ENCODE measurements at regions not wholly inside any gene's neighbourhood (a gene's known extent, or its start where the extent isn't known, plus 50 kb on each side); places are given as distances from the start of the nearest gene placed in this dataset.

DNA sequence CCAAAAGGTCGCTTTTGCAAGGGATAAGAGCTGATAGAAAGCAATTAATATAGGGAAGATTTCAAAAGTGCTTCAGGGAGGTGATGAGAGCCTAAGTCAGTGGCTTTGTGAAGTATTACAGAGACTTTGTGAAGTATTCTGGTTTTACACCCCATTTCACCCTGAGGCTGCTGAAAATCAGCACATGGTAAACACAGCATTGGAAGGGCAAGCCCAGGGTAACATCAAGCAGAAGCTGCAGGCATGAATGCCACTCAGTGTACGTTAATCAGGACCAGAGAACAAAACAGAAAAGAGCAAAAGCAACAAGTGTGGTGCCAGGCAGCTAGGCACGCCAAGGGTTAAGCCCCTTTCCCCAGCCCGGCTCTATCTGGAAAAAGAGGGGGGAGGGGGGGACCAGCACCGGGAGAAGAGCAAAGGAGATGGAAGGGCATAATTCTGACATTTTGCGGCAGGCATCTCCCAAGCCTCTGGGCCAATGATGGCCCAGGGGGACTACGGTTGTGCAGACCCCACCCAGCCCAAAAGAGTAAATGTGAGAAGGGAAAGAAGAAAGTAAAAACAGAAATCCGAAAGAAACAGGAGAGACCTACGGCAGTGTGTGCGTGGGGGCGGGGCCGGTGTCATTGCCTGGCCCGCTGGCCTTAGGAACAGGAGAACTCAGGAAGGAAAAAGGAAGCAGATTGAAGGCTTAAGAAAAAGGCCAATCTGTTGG lies 58.9 kb downstream of the DHRS2 start:
- H3K9me3 Mint-ChIP-seq (ENCODE audit: unreplicated experiment) = peaks cover 4% of the 10 kb centered on the region
- no peaks in the 10 kb centered on the region for H3K27me3 Mint-ChIP-seq (ENCODE audit: unreplicated experiment)
- TF ChIP-seq, protein P1, sequence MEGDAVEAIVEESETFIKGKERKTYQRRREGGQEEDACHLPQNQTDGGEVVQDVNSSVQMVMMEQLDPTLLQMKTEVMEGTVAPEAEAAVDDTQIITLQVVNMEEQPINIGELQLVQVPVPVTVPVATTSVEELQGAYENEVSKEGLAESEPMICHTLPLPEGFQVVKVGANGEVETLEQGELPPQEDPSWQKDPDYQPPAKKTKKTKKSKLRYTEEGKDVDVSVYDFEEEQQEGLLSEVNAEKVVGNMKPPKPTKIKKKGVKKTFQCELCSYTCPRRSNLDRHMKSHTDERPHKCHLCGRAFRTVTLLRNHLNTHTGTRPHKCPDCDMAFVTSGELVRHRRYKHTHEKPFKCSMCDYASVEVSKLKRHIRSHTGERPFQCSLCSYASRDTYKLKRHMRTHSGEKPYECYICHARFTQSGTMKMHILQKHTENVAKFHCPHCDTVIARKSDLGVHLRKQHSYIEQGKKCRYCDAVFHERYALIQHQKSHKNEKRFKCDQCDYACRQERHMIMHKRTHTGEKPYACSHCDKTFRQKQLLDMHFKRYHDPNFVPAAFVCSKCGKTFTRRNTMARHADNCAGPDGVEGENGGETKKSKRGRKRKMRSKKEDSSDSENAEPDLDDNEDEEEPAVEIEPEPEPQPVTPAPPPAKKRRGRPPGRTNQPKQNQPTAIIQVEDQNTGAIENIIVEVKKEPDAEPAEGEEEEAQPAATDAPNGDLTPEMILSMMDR (IDR thresholded peaks at IDR 0.05; ENCODE audit: partially characterized antibody, unreplicated experiment) = no peak
- H3K27ac Mint-ChIP-seq (ENCODE audit: unreplicated experiment) = no peak overlapping the region
- H3K4me3 Mint-ChIP-seq (ENCODE audit: unreplicated experiment) = no peak overlapping the region
- no peaks in the 10 kb centered on the region for H3K4me1 Mint-ChIP-seq (ENCODE audit: low read depth, unreplicated experiment)
- DNase-seq = peak; percentile 40
- H3K36me3 Mint-ChIP-seq (ENCODE audit: unreplicated experiment) = no peaks in the 10 kb centered on the region

DNA sequence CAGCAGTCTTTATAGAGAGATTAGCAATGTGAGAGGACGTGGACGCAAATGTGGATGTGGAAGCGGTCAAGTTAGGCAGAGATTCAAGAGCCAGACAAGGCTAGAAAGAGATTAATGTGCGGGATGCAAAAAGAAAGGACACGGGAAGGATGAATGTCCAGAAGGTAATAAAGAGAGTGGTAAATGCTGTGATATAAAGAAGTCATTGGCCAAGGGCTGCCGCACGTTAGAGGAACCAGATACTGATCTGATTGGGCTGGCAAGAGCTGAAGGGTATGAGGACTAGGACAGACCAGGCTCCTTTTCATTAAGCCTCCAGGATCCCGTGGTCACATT lies 59.5 kb downstream of the DHRS2 start:
- DNase-seq = no peak
- TF ChIP-seq, protein P1 (IDR thresholded peaks at IDR 0.05; ENCODE audit: partially characterized antibody, unreplicated experiment) = no peak
- Mint-ChIP-seq H3K4me3 (ENCODE audit: unreplicated experiment) (no peak overlapping the region), H3K36me3 (ENCODE audit: unreplicated experiment) (no peaks in the 10 kb centered on the region), H3K27me3 (ENCODE audit: unreplicated experiment) (peaks cover 2% of the 10 kb centered on the region), H3K27ac (ENCODE audit: unreplicated experiment) (no peak overlapping the region), H3K4me1 (ENCODE audit: low read depth, unreplicated experiment) (no peaks in the 10 kb centered on the region), H3K9me3 (ENCODE audit: unreplicated experiment) (peaks cover 4% of the 10 kb centered on the region)

DNA sequence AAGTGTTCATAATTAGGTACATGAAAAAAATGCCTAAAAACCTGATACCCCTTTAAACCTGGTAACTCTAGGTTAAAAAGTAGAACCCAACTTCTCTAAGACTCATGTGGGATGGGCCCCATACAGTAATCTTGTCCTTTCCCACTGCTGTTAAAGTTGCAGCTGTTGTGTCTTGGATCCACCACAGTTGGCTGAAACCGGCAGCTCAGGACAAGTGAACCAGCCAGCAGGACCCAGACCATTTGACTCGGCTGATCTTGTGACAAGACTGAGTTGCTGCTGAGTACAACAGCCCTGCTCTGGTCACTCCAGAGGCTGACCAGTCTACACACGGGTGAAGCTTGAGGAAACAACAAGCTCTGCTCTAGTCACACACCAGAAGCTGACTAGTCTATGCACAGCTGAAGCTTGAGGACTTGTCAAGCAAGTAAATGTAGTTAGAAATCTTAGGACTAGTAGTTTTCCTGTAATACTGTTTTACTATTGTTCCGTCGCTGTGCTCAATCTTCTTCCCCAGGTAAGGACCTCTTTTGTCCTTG lies 60.6 kb downstream of the DHRS2 start:
- Mint-ChIP-seq H3K27me3 (ENCODE audit: unreplicated experiment) (peaks cover 2% of the 10 kb centered on the region), H3K27ac (ENCODE audit: unreplicated experiment) (no peak overlapping the region), H3K4me1 (ENCODE audit: low read depth, unreplicated experiment) (no peaks in the 10 kb centered on the region), H3K36me3 (ENCODE audit: unreplicated experiment) (no peaks in the 10 kb centered on the region), H3K9me3 (ENCODE audit: unreplicated experiment) (no peaks in the 10 kb centered on the region), H3K4me3 (ENCODE audit: unreplicated experiment) (no peak overlapping the region)
- no peak for DNase-seq
- TF ChIP-seq, protein P1 (IDR thresholded peaks at IDR 0.05; ENCODE audit: partially characterized antibody, unreplicated experiment) = no peak

DNA sequence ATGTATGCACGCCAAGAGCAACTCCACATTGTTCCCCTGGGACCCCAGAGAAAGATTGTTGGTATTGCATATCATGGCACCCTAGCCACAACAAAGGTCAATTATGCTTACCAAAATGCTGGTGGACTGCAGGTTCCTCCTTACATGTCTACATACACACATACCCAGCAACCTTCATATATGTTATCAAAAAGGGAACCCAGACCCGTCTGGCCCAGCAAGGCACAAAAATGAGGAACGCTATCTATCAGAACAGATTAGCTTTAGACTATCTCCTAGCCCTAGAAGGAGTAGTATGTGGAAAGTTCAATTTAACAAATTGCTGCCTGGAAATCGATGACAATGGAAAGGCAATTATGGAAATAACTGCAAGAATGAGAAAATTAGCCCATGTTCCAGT lies 61.5 kb downstream of the DHRS2 start:
- Mint-ChIP-seq H3K27me3 (ENCODE audit: unreplicated experiment) (peaks cover 2% of the 10 kb centered on the region), H3K9me3 (ENCODE audit: unreplicated experiment) (no peaks in the 10 kb centered on the region), H3K27ac (ENCODE audit: unreplicated experiment) (no peak overlapping the region), H3K36me3 (ENCODE audit: unreplicated experiment) (no peaks in the 10 kb centered on the region), H3K4me1 (ENCODE audit: low read depth, unreplicated experiment) (no peaks in the 10 kb centered on the region), H3K4me3 (ENCODE audit: unreplicated experiment) (no peak overlapping the region)
- TF ChIP-seq, protein P1 (IDR thresholded peaks at IDR 0.05; ENCODE audit: partially characterized antibody, unreplicated experiment) = no peak
- no peak for DNase-seq

DNA sequence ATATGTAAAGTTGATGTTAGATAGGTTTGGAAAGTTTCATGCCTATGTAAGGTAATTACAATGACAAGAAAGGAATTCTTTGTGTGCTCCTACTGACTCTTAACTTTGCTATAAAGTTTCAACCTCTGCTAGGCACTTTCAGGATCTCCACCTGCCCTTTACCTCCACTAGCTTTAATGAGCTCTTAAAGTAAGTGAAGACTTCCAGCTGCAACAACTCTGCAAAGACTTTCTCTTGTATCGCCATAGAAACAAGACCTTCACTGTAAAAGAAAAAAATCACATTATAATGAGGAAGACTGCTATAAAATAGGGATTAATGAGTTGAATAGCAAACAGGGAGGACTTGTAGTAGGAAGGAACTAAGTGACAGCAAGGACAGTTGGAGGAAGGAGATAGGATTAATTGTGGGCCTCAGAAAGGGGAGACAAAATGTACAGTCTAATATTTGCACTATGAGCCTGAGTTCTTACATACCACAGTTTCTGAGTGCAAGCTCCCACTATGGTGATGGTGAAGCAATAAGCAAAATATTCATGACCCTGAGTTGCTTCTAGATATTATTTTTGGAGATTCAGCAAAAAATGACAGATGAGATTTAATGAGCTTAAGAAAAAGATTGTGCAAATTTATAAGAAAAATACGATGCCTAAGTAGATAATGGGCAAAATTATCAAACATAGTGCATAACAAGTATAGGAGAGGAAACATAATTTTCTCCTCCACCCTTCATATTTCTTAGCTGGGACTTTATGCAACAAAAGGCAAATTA lies 66.7 kb downstream of the DHRS2 start:
- H3K9me3 Mint-ChIP-seq (ENCODE audit: unreplicated experiment) = peaks cover 10% of the 10 kb centered on the region

More for the DNA sequence above, 66.7 kb downstream of the DHRS2 start:
- Mint-ChIP-seq H3K27me3 (ENCODE audit: unreplicated experiment) (peaks cover 2% of the 10 kb centered on the region), H3K4me1 (ENCODE audit: low read depth, unreplicated experiment) (no peaks in the 10 kb centered on the region), H3K27ac (ENCODE audit: unreplicated experiment) (no peak overlapping the region), H3K4me3 (ENCODE audit: unreplicated experiment) (no peak overlapping the region), H3K36me3 (ENCODE audit: unreplicated experiment) (peaks cover 13% of the 10 kb centered on the region)
- TF ChIP-seq, protein P1 (IDR thresholded peaks at IDR 0.05; ENCODE audit: partially characterized antibody, unreplicated experiment) = no peak
- no peak for DNase-seq
